Heart right ventricle (tissue), 16 donors: ENCODE measurements at regions not wholly inside any gene's neighbourhood (a gene's known extent, or its start where the extent isn't known, plus 50 kb on each side); places are given as distances from the start of the nearest gene placed in this dataset.

ENCODE experiments used
- ATAC-seq, 8 donors: fragments of 200-7000 bp; cut with Tn5 transposase; one replicate each; pipeline ENCODE4 v1.9.1; 2020; ENCODE audit warnings: mild to moderate bottlenecking in 8 of 8, moderate library complexity in 8 of 8, moderate number of reproducible peaks in 1 of 8
- DNase-seq, 2 donors: peaks; one replicate each; pipeline ENCODE4 v3.0.0-alpha.2; 2020
- H3K27ac ChIP-seq, 10 donors: fragments of 200-600 bp; sonication (generic) in 2 of 10; one replicate each; pipeline versions ENCODE4 v1.5.0 to v1.8.0; 2020 to 2022; ENCODE audit warnings: mild to moderate bottlenecking in 3 of 10
- H3K27me3 ChIP-seq, 7 donors: fragments of 200-600 bp; one replicate each; pipeline ENCODE4 v1.8.0; 2021 to 2022; ENCODE audit warnings: mild to moderate bottlenecking in 2 of 7
- H3K36me3 ChIP-seq, 9 donors: fragments of 200-600 bp; sonication (generic) in 1 of 9; one replicate each; pipeline versions ENCODE4 v1.5.0 to v1.8.0; 2020 to 2022; ENCODE audit warnings: mild to moderate bottlenecking in 2 of 9
- H3K4me1 ChIP-seq, 9 donors: fragments of 200-600 bp; sonication (generic) in 1 of 9; one replicate each; pipeline versions ENCODE4 v1.5.0 to v1.8.0; 2020 to 2022; ENCODE audit warnings: mild to moderate bottlenecking in 4 of 9
- H3K4me3 ChIP-seq, 10 donors: fragments of 200-600 bp; sonication (generic) in 2 of 10; one replicate each; pipeline versions ENCODE4 v1.5.0 to v1.8.0; 2020 to 2022; ENCODE audit warnings: mild to moderate bottlenecking in 7 of 10, moderate library complexity in 2 of 10
- H3K9me3 ChIP-seq, 11 donors: fragments of 200-600 bp in 10 of 11; sonication (generic) in 2 of 11; one replicate each; pipeline versions ENCODE4 v1.5.0 to v1.8.0; 2013 to 2022; ENCODE audit warnings: mild to moderate bottlenecking in 2 of 11, control low read depth in 1 of 11, moderate library complexity in 1 of 11
- WGBS, 2 donors: extraction: QIAGEN DNeasy Blood & Tissue Kit; methylation state at CpG; one replicate each; pipeline ENCODE4 v1.1.7; 2013; ENCODE audit warnings: inconsistent platforms in 1 of 2; 5-methylcytosine and 5-hydroxymethylcytosine counted together
- intact Hi-C, 10 donors: fragments of 100-400 bp; cut with DNase I; formaldehyde crosslinking; loops; one replicate each; pipeline versions ENCODE4 v1.11.1 to v1.14.2; 2022
- TF ChIP-seq, protein P1 (sequence below), 9 donors: fragments of 200-600 bp; sonication (generic) in 2 of 9; IDR thresholded peaks; one replicate each; pipeline versions ENCODE4 v1.5.0 to v1.8.0; 2021 to 2022; ENCODE audit warnings: antibody characterized with exemption in 9 of 9, mild to moderate bottlenecking in 5 of 9, moderate library complexity in 1 of 9
- donor health status: Arrhythmogenic right ventricular cardiomyopathy.
- donor health status: ischemic (EF 13 %, LVEDD 7.1; RV severe dilation, severe dysfunction).
- donor health status: healthy with polysubstance abuse.
- donor health status: DM: no; HTN: yes; CAD: no.
- donor health status: DM: no; HTN: no; CAD: no.
- donor health status: ischemic (EF 25% LVEDD 6.9; RV normal size, moderate dysfunction).
- donor health status: ischemic (EF 25% LVEDD 5.7; RV mildly dilated, moderate dysfunction).
- donor health status: healthy.
- donor health status: DM: yes; HTN: yes; CAD: no.
- donor health status: Ischemic cardiomyopathy.
- donor health status: ischemic (EF 35%, LVEDD 5.7; RV mildly dilated, moderate dysfunction).
- donor health status: nonischemic (EF 11% LVEDD 7.7; RV severe dilation, severe dysfunction).
- donor health status: DM: yes; HTN: yes; CAD: no.
- donor health status: PGD.
- donor health status: ischemic (EF 29% LVEDD 5.4; RV normal size, mild dysfunction).
- donor health status: nonischemic (EF 23%, LVEDD 6.1; RV moderate dilation, normal function).

DNA sequence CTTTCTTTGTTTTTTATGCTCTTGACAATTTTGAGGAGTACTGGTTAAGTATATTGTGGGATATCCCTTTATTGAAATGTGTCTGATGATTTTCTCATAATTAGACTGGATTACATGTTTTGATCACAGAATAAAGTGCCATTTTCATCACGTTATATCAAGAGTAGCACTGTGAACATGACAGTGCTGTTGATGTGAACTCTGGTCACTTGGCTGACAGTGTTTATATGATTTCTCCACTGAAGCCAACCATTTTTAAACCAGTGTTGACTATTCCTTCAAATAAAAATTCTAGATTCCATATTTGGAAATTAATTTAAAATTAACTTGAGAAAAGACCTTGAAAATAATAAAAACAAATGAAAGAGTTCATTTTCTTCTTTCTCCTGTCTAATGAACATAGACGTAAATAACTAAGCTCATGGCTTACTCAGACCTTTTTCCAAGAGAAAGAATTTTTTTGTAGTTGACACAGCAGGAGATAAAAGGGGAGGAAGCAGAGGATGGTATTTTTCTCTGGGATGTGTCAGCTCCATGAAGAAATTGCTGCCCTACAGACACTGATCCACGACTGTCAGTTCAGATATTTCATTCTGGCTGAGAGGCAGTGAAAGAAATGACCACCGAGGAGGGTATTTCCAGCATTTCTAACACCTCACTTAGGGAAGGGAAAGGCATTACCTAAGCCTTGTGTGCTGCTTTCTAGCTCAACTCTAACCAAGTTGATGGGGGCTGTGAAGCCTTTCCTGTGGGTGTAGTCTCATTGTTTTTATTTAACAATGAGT, 150.9 kb upstream of the ANK2 start:
- Histone ChIP-seq H3K9me3 (no peaks in the 10 kb centered on the region), H3K36me3 (no peaks in the 10 kb centered on the region), H3K27ac (no peak overlapping the region), H3K27me3 (no peaks in the 10 kb centered on the region), H3K4me1 (peaks cover 0 to 7% (median 0%) of the 10 kb centered on the region in 9 donors), H3K4me3 (no peak overlapping the region)
- WGBS, 2 donors: 55 to 63% methylated on average over 4 of the region's 4 CpGs
- TF ChIP-seq, protein P1, sequence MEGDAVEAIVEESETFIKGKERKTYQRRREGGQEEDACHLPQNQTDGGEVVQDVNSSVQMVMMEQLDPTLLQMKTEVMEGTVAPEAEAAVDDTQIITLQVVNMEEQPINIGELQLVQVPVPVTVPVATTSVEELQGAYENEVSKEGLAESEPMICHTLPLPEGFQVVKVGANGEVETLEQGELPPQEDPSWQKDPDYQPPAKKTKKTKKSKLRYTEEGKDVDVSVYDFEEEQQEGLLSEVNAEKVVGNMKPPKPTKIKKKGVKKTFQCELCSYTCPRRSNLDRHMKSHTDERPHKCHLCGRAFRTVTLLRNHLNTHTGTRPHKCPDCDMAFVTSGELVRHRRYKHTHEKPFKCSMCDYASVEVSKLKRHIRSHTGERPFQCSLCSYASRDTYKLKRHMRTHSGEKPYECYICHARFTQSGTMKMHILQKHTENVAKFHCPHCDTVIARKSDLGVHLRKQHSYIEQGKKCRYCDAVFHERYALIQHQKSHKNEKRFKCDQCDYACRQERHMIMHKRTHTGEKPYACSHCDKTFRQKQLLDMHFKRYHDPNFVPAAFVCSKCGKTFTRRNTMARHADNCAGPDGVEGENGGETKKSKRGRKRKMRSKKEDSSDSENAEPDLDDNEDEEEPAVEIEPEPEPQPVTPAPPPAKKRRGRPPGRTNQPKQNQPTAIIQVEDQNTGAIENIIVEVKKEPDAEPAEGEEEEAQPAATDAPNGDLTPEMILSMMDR (IDR thresholded peaks at IDR 0.05): no peak
- intact Hi-C loops: no loop called here
- DNase-seq: no peak
- no peak for ATAC-seq

DNA sequence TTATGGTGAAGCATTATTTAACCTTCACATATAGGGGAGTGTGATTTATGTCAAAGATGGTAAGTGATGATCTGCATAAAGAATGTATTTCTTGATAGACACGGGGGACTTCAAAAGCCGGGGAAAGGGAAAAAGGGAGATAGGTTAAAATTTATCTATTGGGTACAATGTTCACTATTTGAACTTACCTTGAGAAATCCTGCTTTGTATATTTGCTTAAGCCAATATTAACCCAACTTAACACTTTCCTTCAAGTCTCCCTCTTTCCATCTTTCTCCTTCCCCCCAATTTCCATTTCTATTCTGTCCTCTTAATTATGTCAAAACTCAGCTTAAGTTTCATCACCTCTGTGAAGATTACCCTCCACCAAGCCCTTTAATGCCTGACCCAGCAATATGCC, 149.0 kb upstream of the ANK2 start:
- H3K4me3 ChIP-seq: no peak overlapping the region
- DNase-seq (no peak), ATAC-seq (no peak)
- H3K9me3 ChIP-seq: no peaks in the 10 kb centered on the region
- H3K27me3 ChIP-seq: no peaks in the 10 kb centered on the region
- WGBS, 2 donors: 89% methylated on average over 2 of the region's 2 CpGs
- no peak overlapping the region for H3K27ac ChIP-seq
- no peaks in the 10 kb centered on the region for H3K36me3 ChIP-seq
- TF ChIP-seq, protein P1 (IDR thresholded peaks at IDR 0.05): no peak
- H3K4me1 ChIP-seq: peaks cover 0 to 7% (median 0%) of the 10 kb centered on the region in 9 donors
- intact Hi-C loops: no loop called here

DNA sequence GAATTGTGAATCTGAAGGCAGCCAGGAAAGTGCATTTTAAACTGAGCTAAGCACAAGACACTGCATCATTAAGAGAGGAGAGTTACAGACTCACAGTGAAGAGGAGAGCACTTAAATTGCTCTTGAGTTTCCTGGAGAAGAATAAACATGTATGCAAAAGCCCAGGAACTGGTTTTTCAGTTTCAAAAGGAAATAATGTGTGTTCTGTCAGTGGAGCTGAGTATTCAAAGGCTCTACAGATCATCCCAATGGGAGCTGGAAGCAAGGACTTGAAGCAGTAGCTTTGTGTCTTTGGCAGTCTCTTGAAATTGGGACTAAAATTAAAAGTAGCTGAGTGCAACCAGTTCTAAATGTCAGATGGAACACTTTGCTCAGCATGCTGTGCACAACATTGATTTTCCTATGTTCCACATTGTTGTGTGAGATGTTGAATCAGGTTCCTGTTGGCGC, 147.5 kb upstream of the ANK2 start:
- Histone ChIP-seq H3K36me3 (no peaks in the 10 kb centered on the region), H3K4me3 (no peak overlapping the region), H3K9me3 (no peaks in the 10 kb centered on the region), H3K27ac (no peak overlapping the region), H3K4me1 (peaks cover 0 to 7% (median 0%) of the 10 kb centered on the region in 9 donors), H3K27me3 (no peaks in the 10 kb centered on the region)
- intact Hi-C loops: no loop called here
- WGBS, 2 donors: 89 to 93% methylated on average over 1 of the region's 1 CpG
- ATAC-seq (peak in 1 of 8 donors; percentile 33), DNase-seq (no peak)
- TF ChIP-seq, protein P1 (IDR thresholded peaks at IDR 0.05): no peak

DNA sequence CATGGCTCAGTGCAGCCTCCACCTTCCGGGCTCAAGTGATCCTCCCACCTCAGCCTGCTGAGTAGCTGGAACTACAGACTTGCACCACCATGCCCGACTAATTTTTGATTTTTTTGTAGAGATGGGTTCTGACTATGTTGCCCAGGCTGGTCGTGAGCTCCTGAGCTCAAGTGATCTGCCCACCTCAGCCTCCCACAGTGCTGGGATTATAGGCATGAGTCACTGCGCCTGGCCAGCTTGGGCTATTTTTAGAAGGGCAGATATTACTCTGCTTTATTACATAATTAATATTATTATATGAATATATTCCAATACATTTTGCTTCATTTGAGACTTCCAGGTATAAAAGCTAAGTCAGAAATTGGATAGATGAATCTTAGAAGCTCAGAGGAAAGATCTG, 143.7 kb upstream of the ANK2 start:
- intact Hi-C loops: no loop called here
- 71 to 76% methylated on average over 4 of the region's 4 CpGs for WGBS, 2 donors
- Histone ChIP-seq H3K27me3 (no peaks in the 10 kb centered on the region), H3K36me3 (no peaks in the 10 kb centered on the region), H3K9me3 (no peaks in the 10 kb centered on the region), H3K27ac (no peak overlapping the region), H3K4me1 (peaks cover 0 to 12% (median 5%) of the 10 kb centered on the region in 9 donors), H3K4me3 (no peak overlapping the region)
- DNase-seq (no peak), ATAC-seq (peak in 2 of 8 donors; percentile 38 to 63)
- TF ChIP-seq, protein P1 (IDR thresholded peaks at IDR 0.05): no peak
